Cardiac fibroblast (primary cell): ENCODE measurements at regions not wholly inside any gene's neighbourhood (a gene's known extent, or its start where the extent isn't known, plus 50 kb on each side); places are given as distances from the start of the nearest gene placed in this dataset.
"Not testable (repeated sequence)": the region's sequence is repeated elsewhere in the genome, so short reads cannot be mapped to it uniquely, and the experiment has no call there.

Experiments
- DNase-seq, 2 donors: peaks; one replicate each; pipeline versions ENCODE4 v3.0.0 to v3.0.0-alpha.2; 2010; ENCODE audit warnings: low read depth in 2 of 2
- H3K4me3 ChIP-seq, 2 donors: replicated peaks in 1 of 2; 1 replicate in 1 of 2; 2 replicates in 1 of 2; pipeline ENCODE4 v1.5.1; 2011; ENCODE audit warnings: low read depth in 2 of 2, low read length in 2 of 2, mild to moderate bottlenecking in 2 of 2, moderate library complexity in 1 of 2
- CTCF ChIP-seq: IDR thresholded peaks from one replicate; pipeline ENCODE4 v1.5.1; 2011; ENCODE audit warnings: low read depth, mild to moderate bottlenecking, low read length, inconsistent platforms

DNA sequence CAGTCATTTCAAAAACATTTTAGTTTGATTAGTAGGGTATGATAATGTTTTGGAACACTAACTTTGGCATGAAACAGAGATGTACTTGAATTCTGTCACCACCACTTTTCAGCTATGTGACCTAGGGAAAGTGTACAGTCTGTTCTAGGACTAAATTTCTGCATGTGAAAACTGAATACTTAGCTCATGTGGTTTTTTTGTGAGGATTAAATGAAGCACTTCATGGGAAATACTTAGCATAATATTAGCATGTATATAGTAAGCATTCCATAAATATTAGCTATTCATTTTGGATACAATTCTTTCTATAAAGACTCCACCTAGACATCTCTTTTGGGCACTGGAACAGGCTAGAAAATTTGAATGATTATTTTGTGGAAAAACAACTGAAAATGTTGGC, 1379.4 kb downstream of the RPA4 start:
- no peak overlapping the region for H3K4me3 ChIP-seq
- TF ChIP-seq CTCF, result no peak
- DNase-seq, result no peak

- H3K4me3 ChIP-seq, result no peak overlapping the region
- TF ChIP-seq CTCF, result no peak
- no peak for DNase-seq
These were observed 1406.0 kb downstream of the RPA4 start for GRCh38 chrX:98289726-98290125.

DNA sequence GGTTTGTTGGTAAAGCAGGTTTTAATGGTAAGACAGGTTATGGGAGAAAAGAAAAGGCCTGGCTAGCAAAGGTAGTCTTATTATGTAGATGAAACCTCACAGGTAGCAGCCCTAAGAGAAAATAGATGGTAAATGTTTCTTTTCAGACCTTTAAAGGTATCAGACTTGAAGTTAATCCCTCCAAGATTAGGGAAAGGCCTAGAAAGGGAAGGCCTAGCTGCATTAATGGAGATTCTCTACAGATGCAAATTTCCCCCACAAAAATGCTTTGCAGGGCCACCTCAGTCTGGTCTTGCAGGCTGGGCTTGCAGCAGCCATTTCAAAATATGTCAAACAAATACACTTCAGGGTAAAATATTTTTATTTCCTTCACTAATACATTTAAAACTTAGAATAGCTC, 1410.6 kb downstream of the RPA4 start:
- TF ChIP-seq CTCF, result no peak
- DNase-seq, result no peak
- H3K4me3 ChIP-seq, result no peak overlapping the region

DNA sequence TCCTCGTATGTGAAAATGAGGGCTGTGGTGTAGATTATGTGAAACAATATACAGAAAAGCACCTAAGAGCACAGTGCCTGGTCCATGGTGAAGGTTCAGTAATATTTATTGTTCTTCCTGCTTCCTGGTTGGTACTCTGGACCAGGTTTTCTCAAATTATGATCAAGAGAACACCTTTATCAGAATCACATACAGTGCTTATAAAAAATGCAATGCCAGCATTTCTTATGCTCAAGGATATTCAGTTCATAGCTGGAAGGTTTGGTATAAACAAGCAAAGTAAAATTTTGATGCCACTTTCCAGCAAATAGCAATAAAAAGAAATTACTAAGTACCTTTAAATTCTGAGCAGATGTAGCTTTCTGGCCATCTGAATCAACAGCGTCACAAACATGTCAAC, 1412.4 kb downstream of the RPA4 start:
- no peak for DNase-seq
- no peak for TF ChIP-seq CTCF
- no peak overlapping the region for H3K4me3 ChIP-seq

- no peak overlapping the region for H3K4me3 ChIP-seq
- TF ChIP-seq CTCF, result no peak
- DNase-seq, result no peak
These were observed 1416.1 kb downstream of the RPA4 start for GRCh38 chrX:98299785-98300184.

DNA sequence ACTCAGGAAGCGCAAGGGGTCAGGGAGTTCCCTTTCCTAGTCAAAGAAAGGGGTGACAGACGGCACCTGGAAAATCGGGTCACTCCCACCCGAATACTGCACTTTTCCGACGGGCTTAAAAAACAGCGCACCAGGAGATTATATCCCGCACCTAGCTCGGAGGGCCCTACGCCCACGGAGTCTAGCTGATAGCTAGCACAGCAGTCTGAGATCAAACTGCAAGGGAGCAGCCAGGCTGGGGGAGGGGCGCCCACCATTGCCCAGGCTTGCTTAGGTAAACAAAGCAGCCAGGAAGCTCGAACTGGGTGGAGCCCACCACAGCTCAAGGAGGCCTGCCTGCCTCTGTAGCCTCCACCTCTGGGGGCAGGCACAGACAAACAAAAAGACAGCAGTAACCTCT, 1416.8 kb downstream of the RPA4 start:
- H3K4me3 ChIP-seq, DNase-seq: not testable (repeated sequence)

- TF ChIP-seq CTCF, result no peak
- H3K4me3 ChIP-seq, result no peak overlapping the region
- no peak for DNase-seq
These were observed 1447.7 kb downstream of the RPA4 start for GRCh38 chrX:98331407-98331806.
